HEK293T (cell line): ENCODE measurements at regions not wholly inside any gene's neighbourhood (a gene's known extent, or its start where the extent isn't known, plus 50 kb on each side); places are given as distances from the start of the nearest gene placed in this dataset.

Experiments used
- ARNT ChIP-seq: fragments of 450-650 bp; IDR thresholded peaks from 2 replicates; pipeline ENCODE4 v1.6.1; 2017; ENCODE audit warnings: mild to moderate bottlenecking
- BHLHE40 ChIP-seq: fragments of 450-650 bp; IDR thresholded peaks from 2 replicates; pipeline ENCODE4 v1.6.1; 2016; ENCODE audit warnings: mild to moderate bottlenecking, moderate library complexity, borderline replicate concordance
- CTBP1 ChIP-seq: fragments of 450-650 bp; IDR thresholded peaks from 2 replicates; pipeline ENCODE4 v1.6.1; 2016; ENCODE audit warnings: borderline replicate concordance
- FOXA1 ChIP-seq: fragments of 450-650 bp; IDR thresholded peaks from 2 replicates; pipeline ENCODE4 v1.6.1; 2016; ENCODE audit warnings: mild to moderate bottlenecking
- FOXM1 ChIP-seq: fragments of 450-650 bp; IDR thresholded peaks from 2 replicates; pipeline ENCODE4 v1.6.1; 2017; ENCODE audit warnings: mild to moderate bottlenecking, borderline replicate concordance
- HDGF ChIP-seq: fragments of 450-650 bp; IDR thresholded peaks from 2 replicates; pipeline ENCODE4 v1.6.1; 2017; ENCODE audit warnings: antibody characterized with exemption, borderline replicate concordance
- L3MBTL2 ChIP-seq: fragments of 450-650 bp; conservative IDR thresholded peaks from 2 replicates; pipeline ENCODE4 v1.6.1; 2016; ENCODE audit warnings: mild to moderate bottlenecking
- LEF1 ChIP-seq: fragments of 450-650 bp; IDR thresholded peaks from 2 replicates; pipeline ENCODE4 v1.6.1; 2017; ENCODE audit warnings: mild to moderate bottlenecking, borderline replicate concordance
- NFRKB ChIP-seq: fragments of 450-650 bp; IDR thresholded peaks from 2 replicates; pipeline ENCODE4 v1.6.1; 2016; ENCODE audit warnings: mild to moderate bottlenecking, moderate library complexity
- SP1 ChIP-seq: fragments of 450-650 bp; IDR thresholded peaks from 2 replicates; pipeline ENCODE4 v1.6.1; 2017
- SUZ12 ChIP-seq: fragments of 450-650 bp; IDR thresholded peaks from 2 replicates; pipeline ENCODE4 v1.6.1; 2016; ENCODE audit warnings: mild to moderate bottlenecking
- ZNF384 ChIP-seq: fragments of 450-650 bp; IDR thresholded peaks from 2 replicates; pipeline ENCODE4 v1.6.1; 2016

DNA sequence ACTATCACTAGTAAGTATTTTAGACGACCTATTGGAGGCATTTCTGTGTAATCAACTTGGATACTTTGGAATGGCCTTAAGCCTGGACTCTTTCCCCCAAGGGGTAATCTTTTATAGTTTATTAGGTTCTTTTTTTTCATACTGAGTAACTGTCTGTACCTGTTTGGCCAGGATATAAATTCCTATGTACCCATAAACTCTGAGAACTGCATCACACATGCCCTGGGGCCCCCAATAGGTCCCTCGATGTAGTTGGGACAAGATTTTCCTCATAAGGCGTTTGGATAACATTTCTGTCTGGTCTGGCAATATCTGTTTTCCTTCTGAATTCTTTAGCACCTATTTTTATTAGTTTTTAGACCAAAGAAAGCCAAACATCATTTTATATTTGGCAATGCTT, 86.4 kb upstream of the WNT7A start:
- TF ChIP-seq BHLHE40 = no peak
- no peak for TF ChIP-seq NFRKB
- no peak for TF ChIP-seq SUZ12
- TF ChIP-seq FOXA1 = no peak
- no peak for TF ChIP-seq ARNT
- TF ChIP-seq L3MBTL2 = no peak
- no peak for TF ChIP-seq SP1
- no peak for TF ChIP-seq LEF1
- TF ChIP-seq CTBP1 = no peak
- TF ChIP-seq ZNF384 = no peak
- no peak for TF ChIP-seq HDGF
- TF ChIP-seq FOXM1 = no peak
